Middle frontal gyrus (tissue), 1 donor: ENCODE measurements at regions not wholly inside any gene's neighbourhood (a gene's known extent, or its start where the extent isn't known, plus 50 kb on each side); places are given as distances from the start of the nearest gene placed in this dataset.
"Not testable (repeated sequence)": the region's sequence is repeated elsewhere in the genome, so short reads cannot be mapped to it uniquely, and the experiment has no call there.

Experiments used
- DNase-seq: peaks from one replicate; pipeline ENCODE4 v3.0.0-alpha.2; 2015; ENCODE audit warnings: low spot score; ENCODE audit errors: extremely low spot score

- DNase-seq: not testable (repeated sequence)
Measured at GRCh38 chr4:131732034-131732630, 1417.0 kb upstream of the PCDH10 start.

GRCh38 chr4:131734321-131734720 lies 1414.8 kb upstream of the PCDH10 start:
- DNase-seq: not testable (repeated sequence)

DNA sequence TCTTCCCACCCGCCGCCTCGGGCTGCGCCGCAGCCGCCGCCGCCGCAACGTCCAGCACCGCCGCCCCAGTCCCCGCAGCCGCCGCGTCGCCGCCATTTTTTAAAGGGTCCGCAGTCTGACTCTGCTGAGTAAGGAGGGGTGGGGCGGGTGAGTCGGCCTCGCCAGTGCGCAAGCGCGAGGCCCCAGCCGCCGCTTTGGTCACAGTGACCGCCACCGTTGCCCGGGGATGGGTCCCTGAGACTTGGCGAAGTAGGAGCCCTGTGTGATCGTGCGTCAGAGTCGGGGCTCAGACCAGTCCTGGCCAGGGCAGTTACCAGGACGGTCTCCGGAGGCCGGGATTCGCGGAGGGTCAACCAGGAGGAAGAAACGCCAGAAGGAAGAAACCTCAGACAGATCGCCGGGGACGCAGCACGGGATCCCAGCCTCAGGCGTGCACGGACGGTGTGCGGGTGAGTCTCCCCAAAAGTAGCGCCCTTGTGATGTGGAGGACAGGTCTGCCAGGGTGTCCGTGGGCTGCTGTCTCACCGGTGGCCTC lies 1414.2 kb upstream of the PCDH10 start:
- DNase-seq: not testable (repeated sequence)

DNA sequence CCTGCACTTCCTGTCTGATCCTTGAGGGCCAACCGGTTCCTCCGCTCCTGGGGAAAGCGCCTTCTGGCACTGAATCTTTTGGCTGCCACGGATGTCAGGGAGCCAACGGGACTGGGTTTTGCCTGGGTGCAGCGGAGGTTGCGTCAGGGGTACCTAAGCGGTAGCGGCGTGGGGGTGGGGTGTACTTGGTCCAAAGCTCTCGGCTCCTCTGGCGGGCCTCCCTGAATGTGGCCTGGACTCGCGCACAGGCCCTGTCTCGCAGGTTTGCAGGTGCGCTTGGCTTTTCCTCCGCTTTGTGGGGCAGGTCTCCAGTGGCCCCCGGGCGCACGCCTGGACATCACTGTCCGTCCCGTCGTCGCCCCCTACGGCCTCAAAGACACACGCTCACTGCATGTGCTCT lies 1410.1 kb upstream of the PCDH10 start:
- not testable (repeated sequence) for DNase-seq

DNA sequence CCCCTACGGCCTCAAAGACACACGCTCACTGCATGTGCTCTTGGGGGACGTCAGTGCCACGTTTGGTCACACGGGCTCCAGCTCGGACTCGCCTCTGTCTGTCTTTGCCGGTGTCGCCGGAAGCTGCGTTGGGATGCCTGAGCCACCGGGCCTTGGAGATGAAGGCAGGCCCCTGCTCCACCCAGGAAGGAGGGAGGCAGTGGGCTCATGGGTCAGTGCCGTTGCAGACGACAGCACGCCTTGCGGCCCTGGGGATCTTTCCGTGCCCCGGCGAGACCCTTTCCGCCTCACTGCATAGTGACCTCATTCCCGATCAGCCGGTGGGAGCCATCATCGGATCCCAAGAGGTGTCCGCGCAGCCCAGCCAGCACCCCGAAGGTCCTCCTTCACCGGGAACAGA lies 1407.3 kb upstream of the PCDH10 start:
- DNase-seq: not testable (repeated sequence)

DNA sequence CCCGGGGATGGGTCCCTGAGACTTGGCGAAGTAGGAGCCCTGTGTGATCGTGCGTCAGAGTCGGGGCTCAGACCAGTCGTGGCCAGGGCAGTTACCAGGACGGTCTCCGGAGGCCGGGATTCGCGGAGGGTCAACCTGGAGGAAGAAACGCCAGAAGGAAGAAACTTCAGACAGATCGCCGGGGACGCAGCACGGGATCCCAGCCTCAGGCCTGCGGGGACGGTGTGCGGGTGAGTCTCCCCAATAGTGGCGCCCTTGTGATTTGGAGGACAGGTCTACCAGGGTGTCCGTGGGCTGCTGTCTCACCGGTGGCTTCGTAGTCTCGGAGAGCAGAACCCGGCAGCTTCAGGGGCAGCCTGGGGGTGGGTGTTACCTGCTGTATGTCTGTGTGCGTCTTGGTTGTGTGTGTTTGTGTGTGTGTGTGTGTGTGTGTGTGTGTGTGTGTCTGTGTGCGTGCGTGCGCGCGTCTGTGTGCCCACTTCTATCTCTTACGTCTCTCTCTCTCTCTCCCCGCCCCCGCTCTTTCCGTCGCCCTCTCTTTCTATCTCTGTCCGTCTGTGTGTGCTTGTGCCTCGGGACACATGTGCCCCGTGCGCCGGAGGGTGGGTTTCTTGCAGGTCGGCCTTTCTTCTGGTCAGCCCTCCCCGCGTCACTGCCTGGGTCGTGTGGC lies 1406.4 kb upstream of the PCDH10 start:
- not testable (repeated sequence) for DNase-seq

DNA sequence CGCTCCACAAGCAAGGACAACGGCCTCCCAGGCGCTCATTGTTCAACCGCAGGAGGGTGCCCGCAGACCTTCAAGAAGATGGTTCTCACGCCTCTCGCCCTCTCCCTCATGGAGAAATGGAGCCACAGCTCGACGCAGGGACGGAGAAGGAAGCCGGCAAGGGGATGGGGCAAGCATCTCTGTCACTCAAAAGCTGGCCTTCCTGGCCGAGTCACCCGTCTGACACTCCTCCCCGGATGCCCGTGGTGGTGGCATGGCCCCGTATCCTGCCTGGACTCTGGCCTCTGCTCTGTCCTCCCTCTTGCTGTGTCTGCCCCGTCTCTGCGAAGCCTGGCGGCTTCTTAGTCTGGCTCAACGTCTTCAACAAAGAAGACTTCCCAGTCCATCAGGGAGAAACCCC lies 1405.7 kb upstream of the PCDH10 start:
- DNase-seq: not testable (repeated sequence)

- not testable (repeated sequence) for DNase-seq
Measured at GRCh38 chr4:131747203-131747602, 1401.9 kb upstream of the PCDH10 start.

- not testable (repeated sequence) for DNase-seq
Measured at GRCh38 chr4:131749224-131749623, 1399.9 kb upstream of the PCDH10 start.

DNA sequence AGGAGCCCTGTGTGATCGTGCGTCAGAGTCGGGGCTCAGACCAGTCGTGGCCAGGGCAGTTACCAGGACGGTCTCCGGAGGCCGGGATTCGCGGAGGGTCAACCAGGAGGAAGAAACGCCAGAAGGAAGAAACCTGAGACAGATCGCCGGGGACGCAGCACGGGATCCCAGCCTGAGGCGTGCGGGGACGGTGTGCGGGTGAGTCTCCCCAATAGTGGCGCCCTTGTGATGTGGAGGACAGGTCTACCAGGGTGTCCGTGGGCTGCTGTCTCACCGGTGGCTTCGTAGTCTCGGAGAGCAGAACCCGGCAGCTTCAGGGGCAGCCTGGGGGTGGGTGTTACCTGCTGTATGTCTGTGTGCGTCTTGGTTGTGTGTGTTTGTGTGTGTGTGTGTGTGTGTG lies 1399.1 kb upstream of the PCDH10 start:
- not testable (repeated sequence) for DNase-seq

GRCh38 chr4:131750469-131750868 lies 1398.6 kb upstream of the PCDH10 start:
- DNase-seq: not testable (repeated sequence)

GRCh38 chr4:131762234-131762633 lies 1386.9 kb upstream of the PCDH10 start:
- not testable (repeated sequence) for DNase-seq

GRCh38 chr4:131764730-131765129 lies 1384.4 kb upstream of the PCDH10 start:
- no peak for DNase-seq

DNA sequence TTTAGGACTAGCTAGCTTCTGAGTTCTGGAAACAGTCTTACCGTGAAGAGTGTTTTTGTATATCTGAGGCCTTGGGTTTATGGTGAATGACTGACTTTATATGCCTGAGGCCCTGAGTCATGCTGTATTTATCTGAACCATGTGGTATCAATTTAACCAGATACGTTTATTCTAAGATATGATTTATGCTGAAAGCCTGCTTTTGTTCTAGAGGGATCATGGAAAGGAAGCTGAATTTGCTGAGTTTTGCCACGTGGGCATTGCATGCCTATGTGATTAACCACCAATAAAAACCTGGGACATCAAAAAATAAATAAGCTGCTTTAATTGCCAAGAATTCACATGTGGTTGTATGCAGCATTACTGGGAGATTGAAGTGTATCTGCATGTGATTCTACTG lies 1374.7 kb upstream of the PCDH10 start:
- DNase-seq: not testable (repeated sequence)

- DNase-seq: not testable (repeated sequence)
Measured at GRCh38 chr4:131810565-131810964, 1338.5 kb upstream of the PCDH10 start.
